GM10266 (cell line): ENCODE measurements at regions not wholly inside any gene's neighbourhood (a gene's known extent, or its start where the extent isn't known, plus 50 kb on each side); places are given as distances from the start of the nearest gene placed in this dataset.

Source experiments
- DNase-seq: peaks from one replicate; pipeline ENCODE4 v3.0.0; 2012; ENCODE audit errors: extremely low spot score
- CTCF ChIP-seq: IDR thresholded peaks from 2 replicates; pipeline ENCODE4 v1.5.1; 2012; ENCODE audit warnings: mild to moderate bottlenecking, low read depth; ENCODE audit not compliant: control insufficient read depth, insufficient read depth; ENCODE audit errors: missing control alignments

- DNase-seq = no peak
- no peak for TF ChIP-seq CTCF
Measured at GRCh38 chr5:15008476-15008875, 136.9 kb upstream of the ANKH start.

GRCh38 chr5:15007646-15008045, 136.1 kb upstream of the ANKH start:
- no peak for TF ChIP-seq CTCF
- no peak for DNase-seq

GRCh38 chr5:15004506-15004905, 132.9 kb upstream of the ANKH start:
- no peak for TF ChIP-seq CTCF
- no peak for DNase-seq

DNA sequence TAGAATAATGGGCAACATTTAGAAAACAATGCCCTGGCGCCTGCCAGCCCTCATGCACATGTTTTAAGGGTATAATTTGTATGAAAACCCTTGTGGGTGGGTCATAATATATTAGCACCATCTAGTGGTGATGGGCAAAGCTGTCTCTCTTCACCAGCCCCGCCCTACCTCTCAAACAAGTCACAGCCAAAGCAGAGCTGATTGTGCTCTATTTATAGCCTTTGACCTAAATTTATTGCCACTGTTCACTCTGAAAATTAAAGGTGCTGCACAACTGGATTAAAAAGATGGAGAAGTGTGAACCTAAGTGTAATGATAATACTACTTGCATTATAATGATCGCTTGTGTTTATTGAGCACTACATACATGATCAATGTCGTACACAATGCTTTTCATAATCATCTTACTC, 131.9 kb upstream of the ANKH start:
- DNase-seq = peak; percentile 74
- TF ChIP-seq CTCF = peak; percentile 85

- no peak for DNase-seq
Measured at GRCh38 chr5:15002791-15003190, 131.2 kb upstream of the ANKH start.

DNA sequence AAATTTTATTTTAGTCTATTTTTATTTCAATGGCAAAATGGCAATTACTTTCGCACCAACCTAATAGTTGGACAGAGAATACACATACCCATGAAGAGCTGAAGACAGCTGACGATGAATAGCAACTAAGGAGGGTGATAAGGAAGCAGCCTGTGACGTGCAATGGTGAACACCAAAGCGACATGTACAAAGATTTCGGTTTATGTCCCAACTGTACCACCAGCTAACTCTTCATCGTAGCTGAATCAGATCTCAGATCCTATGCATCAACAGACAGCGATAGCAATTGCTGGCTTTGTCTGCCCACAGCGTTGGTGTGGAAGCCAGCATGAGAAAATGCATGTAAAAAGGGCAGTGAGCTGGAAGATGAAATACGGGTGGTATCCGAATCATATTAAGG, 130.6 kb upstream of the ANKH start:
- no peak for TF ChIP-seq CTCF
- no peak for DNase-seq

More at GRCh38 chr5:15002791-15003190, 131.2 kb upstream of the ANKH start:
- TF ChIP-seq CTCF = no peak

DNA sequence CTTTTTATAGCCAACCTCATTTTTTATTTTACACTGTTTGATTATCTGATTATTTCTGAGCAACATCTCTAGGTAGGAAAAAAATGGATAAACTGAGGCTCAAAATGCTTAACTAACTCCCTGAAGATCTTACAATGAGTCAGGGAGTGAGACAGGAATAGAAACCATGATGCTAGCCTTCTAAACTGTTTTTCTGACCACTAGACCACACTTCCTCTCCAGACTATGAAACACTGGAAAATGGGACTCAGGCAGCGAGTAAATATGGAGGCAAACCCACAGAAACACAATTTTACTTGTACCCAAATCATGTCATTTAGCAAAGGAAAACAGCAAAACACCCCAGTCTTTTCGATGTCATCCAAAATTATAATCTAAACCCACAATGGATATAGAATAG, 129.9 kb upstream of the ANKH start:
- DNase-seq = no peak
- no peak for TF ChIP-seq CTCF
